ENCODE measurements at regions not wholly inside any gene's neighbourhood (a gene's known extent, or its start where the extent isn't known, plus 50 kb on each side); places are given as distances from the start of the nearest gene placed in this dataset.

- TF ChIP-seq, protein P1, sequence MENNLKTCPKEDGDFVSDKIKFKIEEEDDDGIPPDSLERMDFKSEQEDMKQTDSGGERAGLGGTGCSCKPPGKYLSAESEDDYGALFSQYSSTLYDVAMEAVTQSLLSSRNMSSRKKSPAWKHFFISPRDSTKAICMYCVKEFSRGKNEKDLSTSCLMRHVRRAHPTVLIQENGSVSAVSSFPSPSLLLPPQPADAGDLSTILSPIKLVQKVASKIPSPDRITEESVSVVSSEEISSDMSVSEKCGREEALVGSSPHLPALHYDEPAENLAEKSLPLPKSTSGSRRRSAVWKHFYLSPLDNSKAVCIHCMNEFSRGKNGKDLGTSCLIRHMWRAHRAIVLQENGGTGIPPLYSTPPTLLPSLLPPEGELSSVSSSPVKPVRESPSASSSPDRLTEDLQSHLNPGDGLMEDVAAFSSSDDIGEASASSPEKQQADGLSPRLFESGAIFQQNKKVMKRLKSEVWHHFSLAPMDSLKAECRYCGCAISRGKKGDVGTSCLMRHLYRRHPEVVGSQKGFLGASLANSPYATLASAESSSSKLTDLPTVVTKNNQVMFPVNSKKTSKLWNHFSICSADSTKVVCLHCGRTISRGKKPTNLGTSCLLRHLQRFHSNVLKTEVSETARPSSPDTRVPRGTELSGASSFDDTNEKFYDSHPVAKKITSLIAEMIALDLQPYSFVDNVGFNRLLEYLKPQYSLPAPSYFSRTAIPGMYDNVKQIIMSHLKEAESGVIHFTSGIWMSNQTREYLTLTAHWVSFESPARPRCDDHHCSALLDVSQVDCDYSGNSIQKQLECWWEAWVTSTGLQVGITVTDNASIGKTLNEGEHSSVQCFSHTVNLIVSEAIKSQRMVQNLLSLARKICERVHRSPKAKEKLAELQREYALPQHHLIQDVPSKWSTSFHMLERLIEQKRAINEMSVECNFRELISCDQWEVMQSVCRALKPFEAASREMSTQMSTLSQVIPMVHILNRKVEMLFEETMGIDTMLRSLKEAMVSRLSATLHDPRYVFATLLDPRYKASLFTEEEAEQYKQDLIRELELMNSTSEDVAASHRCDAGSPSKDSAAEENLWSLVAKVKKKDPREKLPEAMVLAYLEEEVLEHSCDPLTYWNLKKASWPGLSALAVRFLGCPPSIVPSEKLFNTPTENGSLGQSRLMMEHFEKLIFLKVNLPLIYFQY (CRISPR knock-in tag; IDR thresholded peaks at IDR 0.05; ENCODE audit: borderline replicate concordance), result 0 out of 2 replicates have a peak, but pooled peaks have one; percentile 18
- TF ChIP-seq ZNF607 (CRISPR knock-in tag; IDR thresholded peaks at IDR 0.05; ENCODE audit: borderline replicate concordance) (0 out of 2 replicates have a peak, but pooled peaks have one; percentile 26), ZBTB44 (CRISPR knock-in tag; IDR thresholded peaks at IDR 0.05) (no peak), NFYC (CRISPR knock-in tag; IDR thresholded peaks at IDR 0.05) (peak; percentile 85), ZFP82 (CRISPR knock-in tag; IDR thresholded peaks at IDR 0.05; ENCODE audit: borderline replicate concordance) (no peak), ZBTB7B (CRISPR knock-in tag; IDR thresholded peaks at IDR 0.05) (no peak), ZNF317 (CRISPR knock-in tag; IDR thresholded peaks at IDR 0.05) (no peak), NR2F2 (IDR thresholded peaks at IDR 0.05; ENCODE audit: borderline replicate concordance, low read depth) (peak; percentile 64; the same call in 1 of the 2 replicates), ZNF761 (CRISPR knock-in tag; conservative IDR thresholded peaks at IDR 0.05) (0 out of 2 replicates have a peak, but pooled peaks have one; percentile 45), ZNF180 (CRISPR knock-in tag; IDR thresholded peaks at IDR 0.05; ENCODE audit: borderline replicate concordance, low read depth) (no peak), POLR2A (IDR thresholded peaks at IDR 0.05; ENCODE audit: insufficient read depth in 1 of 2, low read depth in 2 of 2, low read length in 2 of 2) (peak in 1 of 2 experiments; percentile 45; a peak in 1 of 4 replicates), ZNF160 (CRISPR knock-in tag; IDR thresholded peaks at IDR 0.05) (no peak), NFRKB (IDR thresholded peaks at IDR 0.05) (no peak), SMAD1 (CRISPR knock-in tag; IDR thresholded peaks at IDR 0.05; ENCODE audit: borderline replicate concordance, low read depth) (no peak), POGZ (CRISPR knock-in tag; IDR thresholded peaks at IDR 0.05) (peak; percentile 47; the same call in 1 of the 2 replicates), ZNF263 (CRISPR knock-in tag; IDR thresholded peaks at IDR 0.05) (no peak), MYPOP (CRISPR knock-in tag; IDR thresholded peaks at IDR 0.05) (0 out of 2 replicates have a peak, but pooled peaks have one; percentile 28), CENPT (CRISPR knock-in tag; IDR thresholded peaks at IDR 0.05; ENCODE audit: low read depth) (no peak), SALL1 (CRISPR knock-in tag; IDR thresholded peaks at IDR 0.05) (peak; percentile 72), NR3C1 (CRISPR knock-in tag; IDR thresholded peaks at IDR 0.05) (no peak)
- TF ChIP-seq, protein P2, sequence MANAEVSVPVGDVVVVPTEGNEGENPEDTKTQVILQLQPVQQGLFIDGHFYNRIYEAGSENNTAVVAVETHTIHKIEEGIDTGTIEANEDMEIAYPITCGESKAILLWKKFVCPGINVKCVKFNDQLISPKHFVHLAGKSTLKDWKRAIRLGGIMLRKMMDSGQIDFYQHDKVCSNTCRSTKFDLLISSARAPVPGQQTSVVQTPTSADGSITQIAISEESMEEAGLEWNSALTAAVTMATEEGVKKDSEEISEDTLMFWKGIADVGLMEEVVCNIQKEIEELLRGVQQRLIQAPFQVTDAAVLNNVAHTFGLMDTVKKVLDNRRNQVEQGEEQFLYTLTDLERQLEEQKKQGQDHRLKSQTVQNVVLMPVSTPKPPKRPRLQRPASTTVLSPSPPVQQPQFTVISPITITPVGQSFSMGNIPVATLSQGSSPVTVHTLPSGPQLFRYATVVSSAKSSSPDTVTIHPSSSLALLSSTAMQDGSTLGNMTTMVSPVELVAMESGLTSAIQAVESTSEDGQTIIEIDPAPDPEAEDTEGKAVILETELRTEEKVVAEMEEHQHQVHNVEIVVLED (CRISPR knock-in tag; IDR thresholded peaks at IDR 0.05; ENCODE audit: borderline replicate concordance), result 0 out of 2 replicates have a peak, but pooled peaks have one; percentile 22
Observed at GRCh38 chr21:41678924-41679318, 87.9 kb downstream of the RIPK4 start (continued).

All from HepG2 (cell line).